Gastrocnemius medialis (tissue), 4 donors: ENCODE measurements at regions not wholly inside any gene's neighbourhood (a gene's known extent, or its start where the extent isn't known, plus 50 kb on each side); places are given as distances from the start of the nearest gene placed in this dataset.

Source experiments
- ATAC-seq, 2 donors: fragments of 150-250 bp; one replicate each; pipeline ENCODE4 v1.9.1; 2016
- DNase-seq, 2 donors: peaks; one replicate each; pipeline ENCODE4 v3.0.0-alpha.2; 2019
- H3K27ac ChIP-seq, 4 donors: fragments of 200-600 bp; sonication (generic); 1 replicate in 1 of 4; 2 replicates in 3 of 4; pipeline ENCODE4 v1.5.1; 2016 to 2018; ENCODE audit warnings: mild to moderate bottlenecking in 2 of 4, moderate library complexity in 1 of 4
- H3K27me3 ChIP-seq, 3 donors: fragments of 200-600 bp; sonication (generic) in 2 of 3; 1 replicate in 1 of 3; 2 replicates in 2 of 3; pipeline versions ENCODE4 v1.5.1 to v1.6.0; 2016 to 2019; ENCODE audit warnings: mild to moderate bottlenecking in 1 of 3, moderate library complexity in 1 of 3
- H3K36me3 ChIP-seq, 2 donors: fragments of 200-600 bp; sonication (generic) in 1 of 2; one replicate each; pipeline ENCODE4 v1.5.1; 2017 to 2018
- H3K4me1 ChIP-seq, 2 donors: fragments of 200-600 bp; sonication (generic) in 1 of 2; one replicate each; pipeline ENCODE4 v1.5.1; 2016 to 2017; ENCODE audit warnings: mild to moderate bottlenecking in 2 of 2
- H3K4me3 ChIP-seq, 4 donors: fragments of 200-600 bp; sonication (generic) in 3 of 4; 1 replicate in 1 of 4; 2 replicates in 3 of 4; pipeline ENCODE4 v1.5.1; 2016 to 2019; ENCODE audit warnings: mild to moderate bottlenecking in 2 of 4
- H3K9me3 ChIP-seq, 3 donors: fragments of 200-600 bp; sonication (generic) in 2 of 3; 1 replicate in 1 of 3; 2 replicates in 2 of 3; pipeline ENCODE4 v1.5.1; 2016 to 2019
- CTCF ChIP-seq, 5 experiments: fragments of 450-650 bp in 3 of 5; fragments of 200-600 bp in 2 of 5; sonication (generic) in 2 of 5; IDR thresholded peaks in 4 of 5; conservative IDR thresholded peaks in 1 of 5; 1 replicate in 4 of 5; 2 replicates in 1 of 5; pipeline ENCODE4 v1.5.1; 2016 to 2019; ENCODE audit warnings: antibody characterized with exemption in 5 of 5, mild to moderate bottlenecking in 3 of 5, moderate library complexity in 3 of 5
- POLR2A ChIP-seq, 2 donors: fragments of 450-650 bp; IDR thresholded peaks; one replicate each; pipeline ENCODE4 v1.6.1; 2017; ENCODE audit warnings: antibody characterized with exemption in 2 of 2, mild to moderate bottlenecking in 2 of 2, moderate library complexity in 2 of 2
- in situ Hi-C, 4 donors: fragments of 200-750 bp; cut with MboI; loops; one replicate each; pipeline versions ENCODE4 v1.15.0 to v1.8.0; 2017; ENCODE audit warnings: low sequenced_read_pairs in 4 of 4
- intact Hi-C: fragments of 100-400 bp; cut with DNase I; formaldehyde crosslinking; loops from one replicate; pipeline ENCODE4 v1.15.1; 2023; ENCODE audit warnings: low total_unique reads

GRCh38 chr1:188129856-188130838, 1301.4 kb downstream of the PLA2G4A start:
- intact Hi-C loops, result no loop called here
- DNase-seq (no peak), ATAC-seq (no peak)
- H3K36me3 ChIP-seq, result no peaks in the 10 kb centered on the region
- no peaks in the 10 kb centered on the region for H3K9me3 ChIP-seq
- in situ Hi-C loops, result no loop called here
- no peak overlapping the region for H3K27ac ChIP-seq
- H3K4me3 ChIP-seq, result no peak overlapping the region
- no peaks in the 10 kb centered on the region for H3K4me1 ChIP-seq
- no peak for TF ChIP-seq CTCF (IDR thresholded peaks at IDR 0.05 in 4 of 5, conservative IDR thresholded peaks at IDR 0.05 in 1 of 5)
- TF ChIP-seq POLR2A (IDR thresholded peaks at IDR 0.05), result no peak
- H3K27me3 ChIP-seq, result no peaks in the 10 kb centered on the region

GRCh38 chr1:188137221-188137620, 1308.5 kb downstream of the PLA2G4A start:
- Histone ChIP-seq H3K4me3 (no peak overlapping the region), H3K27ac (no peak overlapping the region), H3K9me3 (no peaks in the 10 kb centered on the region), H3K27me3 (no peaks in the 10 kb centered on the region), H3K4me1 (no peaks in the 10 kb centered on the region), H3K36me3 (no peaks in the 10 kb centered on the region)
- in situ Hi-C loops, result no loop called here
- no peak for ATAC-seq
- no peak for DNase-seq
- intact Hi-C loops, result no loop called here
- TF ChIP-seq CTCF (IDR thresholded peaks at IDR 0.05 in 4 of 5, conservative IDR thresholded peaks at IDR 0.05 in 1 of 5), result no peak
- TF ChIP-seq POLR2A (IDR thresholded peaks at IDR 0.05), result no peak

GRCh38 chr1:188140958-188141357, 1312.2 kb downstream of the PLA2G4A start:
- Histone ChIP-seq H3K4me1 (no peaks in the 10 kb centered on the region), H3K27ac (no peak overlapping the region), H3K27me3 (no peaks in the 10 kb centered on the region), H3K9me3 (no peaks in the 10 kb centered on the region), H3K4me3 (no peak overlapping the region), H3K36me3 (no peaks in the 10 kb centered on the region)
- intact Hi-C loops (no loop called here), in situ Hi-C loops (no loop called here)
- no peak for TF ChIP-seq CTCF (IDR thresholded peaks at IDR 0.05 in 4 of 5, conservative IDR thresholded peaks at IDR 0.05 in 1 of 5)
- no peak for TF ChIP-seq POLR2A (IDR thresholded peaks at IDR 0.05)
- DNase-seq (no peak), ATAC-seq (no peak)

- in situ Hi-C loops, result no loop called here
- DNase-seq (no peak), ATAC-seq (no peak)
- no peaks in the 10 kb centered on the region for H3K27me3 ChIP-seq
- no peaks in the 10 kb centered on the region for H3K9me3 ChIP-seq
- intact Hi-C loops, result no loop called here
- no peak overlapping the region for H3K4me3 ChIP-seq
- no peaks in the 10 kb centered on the region for H3K36me3 ChIP-seq
- no peak overlapping the region for H3K27ac ChIP-seq
- TF ChIP-seq POLR2A (IDR thresholded peaks at IDR 0.05) (no peak), CTCF (IDR thresholded peaks at IDR 0.05 in 4 of 5, conservative IDR thresholded peaks at IDR 0.05 in 1 of 5) (no peak)
- no peaks in the 10 kb centered on the region for H3K4me1 ChIP-seq
Measured at GRCh38 chr1:188154196-188154595, 1325.4 kb downstream of the PLA2G4A start.
